SU-DHL-6 (cell line): ENCODE measurements at regions not wholly inside any gene's neighbourhood (a gene's known extent, or its start where the extent isn't known, plus 50 kb on each side); places are given as distances from the start of the nearest gene placed in this dataset.

Experiments used
- EZH2phosphoT487 ChIP-seq: fragments of 200-600 bp; sonication (generic), shearing (Covaris generic); conservative IDR thresholded peaks from 2 replicates; pipeline ENCODE4 v1.6.1; 2018; ENCODE audit warnings: mild to moderate bottlenecking, antibody characterized with exemption, low read length, moderate library complexity, mixed read lengths
- TF ChIP-seq, protein P1 (sequence below): fragments of 200-600 bp; sonication (generic); IDR thresholded peaks from one replicate; pipeline ENCODE4 v1.5.1; 2017; ENCODE audit warnings: antibody characterized with exemption, mild to moderate bottlenecking, low read length, moderate library complexity; ENCODE audit not compliant: insufficient read depth, poor library complexity, severe bottlenecking

DNA sequence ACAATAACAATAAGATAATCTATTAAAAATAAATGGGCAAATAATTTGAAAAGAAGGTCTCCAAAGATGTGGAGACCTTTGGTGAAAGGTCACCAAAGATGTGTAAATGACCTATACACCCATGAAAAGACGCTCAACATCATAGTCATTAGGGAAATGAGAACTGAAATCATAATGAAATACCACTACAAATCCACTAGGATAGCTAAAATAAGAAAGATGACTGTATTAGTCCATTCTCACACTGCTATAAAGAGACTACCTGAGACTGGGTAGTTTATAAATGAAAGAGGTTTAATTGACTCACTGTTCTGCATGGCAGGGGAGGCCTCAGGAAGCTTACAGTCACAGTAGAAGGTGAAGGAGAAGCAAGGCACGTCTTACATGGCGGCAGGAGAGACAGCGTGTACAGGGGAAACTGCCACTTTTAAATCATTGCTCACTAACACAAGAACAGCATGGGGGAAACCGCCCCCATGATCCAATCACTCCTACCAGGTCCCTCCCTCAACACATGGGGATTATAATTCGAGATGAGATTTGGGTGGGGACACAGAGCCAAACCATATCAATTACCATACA is 339.6 kb downstream of the ENC1 start:
- TF ChIP-seq, protein P1, sequence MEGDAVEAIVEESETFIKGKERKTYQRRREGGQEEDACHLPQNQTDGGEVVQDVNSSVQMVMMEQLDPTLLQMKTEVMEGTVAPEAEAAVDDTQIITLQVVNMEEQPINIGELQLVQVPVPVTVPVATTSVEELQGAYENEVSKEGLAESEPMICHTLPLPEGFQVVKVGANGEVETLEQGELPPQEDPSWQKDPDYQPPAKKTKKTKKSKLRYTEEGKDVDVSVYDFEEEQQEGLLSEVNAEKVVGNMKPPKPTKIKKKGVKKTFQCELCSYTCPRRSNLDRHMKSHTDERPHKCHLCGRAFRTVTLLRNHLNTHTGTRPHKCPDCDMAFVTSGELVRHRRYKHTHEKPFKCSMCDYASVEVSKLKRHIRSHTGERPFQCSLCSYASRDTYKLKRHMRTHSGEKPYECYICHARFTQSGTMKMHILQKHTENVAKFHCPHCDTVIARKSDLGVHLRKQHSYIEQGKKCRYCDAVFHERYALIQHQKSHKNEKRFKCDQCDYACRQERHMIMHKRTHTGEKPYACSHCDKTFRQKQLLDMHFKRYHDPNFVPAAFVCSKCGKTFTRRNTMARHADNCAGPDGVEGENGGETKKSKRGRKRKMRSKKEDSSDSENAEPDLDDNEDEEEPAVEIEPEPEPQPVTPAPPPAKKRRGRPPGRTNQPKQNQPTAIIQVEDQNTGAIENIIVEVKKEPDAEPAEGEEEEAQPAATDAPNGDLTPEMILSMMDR = no peak
- TF ChIP-seq EZH2phosphoT487 = no peak
